Adipocyte (in vitro differentiated cells): ENCODE measurements at regions not wholly inside any gene's neighbourhood (a gene's known extent, or its start where the extent isn't known, plus 50 kb on each side); places are given as distances from the start of the nearest gene placed in this dataset.
"Not testable (repeated sequence)": the region's sequence is repeated elsewhere in the genome, so short reads cannot be mapped to it uniquely, and the experiment has no call there.

Experiments used
- DNase-seq: peaks from one replicate; pipeline ENCODE4 v3.0.0-alpha.2; 2015; ENCODE audit warnings: low read depth
- H3K27me3 ChIP-seq: replicated peaks from 2 replicates; pipeline ENCODE4 v1.7.0; 2013; ENCODE audit warnings: mild to moderate bottlenecking, low read length, moderate library complexity; ENCODE audit not compliant: control insufficient read depth, insufficient read depth
- H3K36me3 ChIP-seq: 2 replicates; pipeline ENCODE4 v1.7.0; 2013; ENCODE audit warnings: low read length, mild to moderate bottlenecking, moderate library complexity; ENCODE audit not compliant: control insufficient read depth, insufficient read depth, severe bottlenecking
- H3K4me1 ChIP-seq: 2 replicates; pipeline ENCODE4 v1.7.0; 2013; ENCODE audit warnings: mild to moderate bottlenecking, low read length, moderate library complexity; ENCODE audit not compliant: control insufficient read depth, insufficient read depth
- H3K4me3 ChIP-seq: 2 replicates; pipeline ENCODE4 v1.7.0; 2013; ENCODE audit warnings: mild to moderate bottlenecking, low read length, moderate library complexity
- H3K9ac ChIP-seq: 2 replicates; pipeline ENCODE4 v1.7.0; 2013; ENCODE audit warnings: mild to moderate bottlenecking, low read length, moderate library complexity
- H3K9me3 ChIP-seq: 2 replicates; pipeline ENCODE4 v1.7.0; 2013; ENCODE audit warnings: mild to moderate bottlenecking, low read length, moderate library complexity; ENCODE audit not compliant: control insufficient read depth

GRCh38 chr6:102961902-102962301 lies 1568.4 kb downstream of the GRIK2 start:
- no peak for DNase-seq

GRCh38 chr6:102950967-102951366 lies 1557.5 kb downstream of the GRIK2 start:
- Histone ChIP-seq H3K9ac (no peak overlapping the region), H3K4me1 (no peaks in the 10 kb centered on the region), H3K9me3 (no peaks in the 10 kb centered on the region), H3K36me3 (no peaks in the 10 kb centered on the region), H3K27me3 (no peaks in the 10 kb centered on the region), H3K4me3 (no peak overlapping the region)
- DNase-seq = no peak

More at GRCh38 chr6:102961902-102962301, 1568.4 kb downstream of the GRIK2 start:
- Histone ChIP-seq H3K4me3 (no peak overlapping the region), H3K36me3 (no peaks in the 10 kb centered on the region), H3K9ac (no peak overlapping the region), H3K4me1 (no peaks in the 10 kb centered on the region), H3K27me3 (no peaks in the 10 kb centered on the region), H3K9me3 (no peaks in the 10 kb centered on the region)

- Histone ChIP-seq H3K4me3 (no peak overlapping the region), H3K36me3 (no peaks in the 10 kb centered on the region), H3K4me1 (no peaks in the 10 kb centered on the region), H3K9me3 (peaks cover 3% of the 10 kb centered on the region), H3K27me3 (no peaks in the 10 kb centered on the region), H3K9ac (no peak overlapping the region)
- no peak for DNase-seq
Measured at GRCh38 chr6:102944475-102944874, 1551.0 kb downstream of the GRIK2 start.

GRCh38 chr6:102942206-102942605 lies 1548.7 kb downstream of the GRIK2 start:
- H3K4me3 ChIP-seq = no peak overlapping the region
- H3K27me3 ChIP-seq = no peaks in the 10 kb centered on the region
- DNase-seq = no peak
- H3K4me1 ChIP-seq = no peaks in the 10 kb centered on the region
- no peaks in the 10 kb centered on the region for H3K36me3 ChIP-seq
- H3K9me3 ChIP-seq = peaks cover 3% of the 10 kb centered on the region
- no peak overlapping the region for H3K9ac ChIP-seq

GRCh38 chr6:102936959-102937358 lies 1543.5 kb downstream of the GRIK2 start:
- H3K36me3 ChIP-seq = no peaks in the 10 kb centered on the region
- no peaks in the 10 kb centered on the region for H3K4me1 ChIP-seq
- peaks cover 3% of the 10 kb centered on the region for H3K9me3 ChIP-seq
- H3K4me3 ChIP-seq = no peak overlapping the region
- no peaks in the 10 kb centered on the region for H3K27me3 ChIP-seq
- no peak overlapping the region for H3K9ac ChIP-seq
- DNase-seq = no peak

- H3K9me3 ChIP-seq = no peaks in the 10 kb centered on the region
- H3K4me3 ChIP-seq = no peak overlapping the region
- H3K4me1 ChIP-seq = no peaks in the 10 kb centered on the region
- no peaks in the 10 kb centered on the region for H3K27me3 ChIP-seq
- no peak for DNase-seq
- no peaks in the 10 kb centered on the region for H3K36me3 ChIP-seq
- no peak overlapping the region for H3K9ac ChIP-seq
Measured at GRCh38 chr6:102928109-102928508, 1534.6 kb downstream of the GRIK2 start.

GRCh38 chr6:102918161-102918560 lies 1524.7 kb downstream of the GRIK2 start:
- H3K4me1 ChIP-seq = no peaks in the 10 kb centered on the region
- no peak overlapping the region for H3K9ac ChIP-seq
- H3K9me3 ChIP-seq = no peaks in the 10 kb centered on the region
- H3K27me3 ChIP-seq = no peaks in the 10 kb centered on the region
- DNase-seq = no peak
- H3K36me3 ChIP-seq = no peaks in the 10 kb centered on the region
- H3K4me3 ChIP-seq = no peak overlapping the region

- H3K9ac ChIP-seq = no peak overlapping the region
- H3K4me1 ChIP-seq = no peaks in the 10 kb centered on the region
- no peak overlapping the region for H3K4me3 ChIP-seq
- H3K36me3 ChIP-seq = no peaks in the 10 kb centered on the region
- H3K9me3 ChIP-seq = no peaks in the 10 kb centered on the region
- H3K27me3 ChIP-seq = no peaks in the 10 kb centered on the region
- DNase-seq = no peak
Measured at GRCh38 chr6:102911571-102911970, 1518.1 kb downstream of the GRIK2 start.

GRCh38 chr6:102910701-102911139 lies 1517.2 kb downstream of the GRIK2 start:
- H3K4me3 ChIP-seq, H3K27me3 ChIP-seq, H3K9ac ChIP-seq, H3K36me3 ChIP-seq, H3K4me1 ChIP-seq, H3K9me3 ChIP-seq, DNase-seq: not testable (repeated sequence)

- DNase-seq = no peak
- no peaks in the 10 kb centered on the region for H3K9me3 ChIP-seq
- no peaks in the 10 kb centered on the region for H3K27me3 ChIP-seq
- H3K4me3 ChIP-seq = no peak overlapping the region
- H3K4me1 ChIP-seq = no peaks in the 10 kb centered on the region
- no peak overlapping the region for H3K9ac ChIP-seq
- H3K36me3 ChIP-seq = no peaks in the 10 kb centered on the region
Measured at GRCh38 chr6:102907181-102907580, 1513.7 kb downstream of the GRIK2 start.

- Histone ChIP-seq H3K36me3 (no peaks in the 10 kb centered on the region), H3K4me1 (no peaks in the 10 kb centered on the region), H3K9ac (no peak overlapping the region), H3K27me3 (no peaks in the 10 kb centered on the region), H3K4me3 (no peak overlapping the region), H3K9me3 (no peaks in the 10 kb centered on the region)
- DNase-seq = no peak
Measured at GRCh38 chr6:102902471-102902870, 1509.0 kb downstream of the GRIK2 start.

- H3K9me3 ChIP-seq = no peaks in the 10 kb centered on the region
- no peaks in the 10 kb centered on the region for H3K36me3 ChIP-seq
- no peaks in the 10 kb centered on the region for H3K4me1 ChIP-seq
- no peaks in the 10 kb centered on the region for H3K27me3 ChIP-seq
- H3K4me3 ChIP-seq = no peak overlapping the region
- H3K9ac ChIP-seq = no peak overlapping the region
- DNase-seq = no peak
Measured at GRCh38 chr6:102895683-102896082, 1502.2 kb downstream of the GRIK2 start.
